Ishikawa (cell line): ENCODE measurements at regions not wholly inside any gene's neighbourhood (a gene's known extent, or its start where the extent isn't known, plus 50 kb on each side); places are given as distances from the start of the nearest gene placed in this dataset.

ENCODE experiments used
- FOXM1 ChIP-seq: IDR thresholded peaks from 2 replicates; pipeline ENCODE4 v1.6.1; 2012; ENCODE audit warnings: low read depth, borderline replicate concordance
- TF ChIP-seq, protein P1 (sequence below): IDR thresholded peaks from 2 replicates; pipeline ENCODE4 v1.6.1; 2012; ENCODE audit warnings: low read depth, mild to moderate bottlenecking

GRCh38 chr5:39977066-39977655 is 552.4 kb upstream of the DAB2 start:
- TF ChIP-seq, protein P1, sequence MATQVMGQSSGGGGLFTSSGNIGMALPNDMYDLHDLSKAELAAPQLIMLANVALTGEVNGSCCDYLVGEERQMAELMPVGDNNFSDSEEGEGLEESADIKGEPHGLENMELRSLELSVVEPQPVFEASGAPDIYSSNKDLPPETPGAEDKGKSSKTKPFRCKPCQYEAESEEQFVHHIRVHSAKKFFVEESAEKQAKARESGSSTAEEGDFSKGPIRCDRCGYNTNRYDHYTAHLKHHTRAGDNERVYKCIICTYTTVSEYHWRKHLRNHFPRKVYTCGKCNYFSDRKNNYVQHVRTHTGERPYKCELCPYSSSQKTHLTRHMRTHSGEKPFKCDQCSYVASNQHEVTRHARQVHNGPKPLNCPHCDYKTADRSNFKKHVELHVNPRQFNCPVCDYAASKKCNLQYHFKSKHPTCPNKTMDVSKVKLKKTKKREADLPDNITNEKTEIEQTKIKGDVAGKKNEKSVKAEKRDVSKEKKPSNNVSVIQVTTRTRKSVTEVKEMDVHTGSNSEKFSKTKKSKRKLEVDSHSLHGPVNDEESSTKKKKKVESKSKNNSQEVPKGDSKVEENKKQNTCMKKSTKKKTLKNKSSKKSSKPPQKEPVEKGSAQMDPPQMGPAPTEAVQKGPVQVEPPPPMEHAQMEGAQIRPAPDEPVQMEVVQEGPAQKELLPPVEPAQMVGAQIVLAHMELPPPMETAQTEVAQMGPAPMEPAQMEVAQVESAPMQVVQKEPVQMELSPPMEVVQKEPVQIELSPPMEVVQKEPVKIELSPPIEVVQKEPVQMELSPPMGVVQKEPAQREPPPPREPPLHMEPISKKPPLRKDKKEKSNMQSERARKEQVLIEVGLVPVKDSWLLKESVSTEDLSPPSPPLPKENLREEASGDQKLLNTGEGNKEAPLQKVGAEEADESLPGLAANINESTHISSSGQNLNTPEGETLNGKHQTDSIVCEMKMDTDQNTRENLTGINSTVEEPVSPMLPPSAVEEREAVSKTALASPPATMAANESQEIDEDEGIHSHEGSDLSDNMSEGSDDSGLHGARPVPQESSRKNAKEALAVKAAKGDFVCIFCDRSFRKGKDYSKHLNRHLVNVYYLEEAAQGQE, result no peak
- TF ChIP-seq FOXM1, result no peak
